Endothelial cell of umbilical vein (primary cell): ENCODE measurements at regions not wholly inside any gene's neighbourhood (a gene's known extent, or its start where the extent isn't known, plus 50 kb on each side); places are given as distances from the start of the nearest gene placed in this dataset.

Source experiments
- BruUV-seq: library from RNA; stranded (reverse); fragments of 400-500 nt; replicated peaks from 2 replicates; lab custom pipeline; 2021; lab: Mats Ljungman, UMichigan
- CTCF ChIA-PET: fragments of 300-600, 350-600 bp; sonication (Branson Sonifier 250); formaldehyde crosslinking; loops from one replicate; lab custom pipeline; 2021; ENCODE audit warnings: antibody characterized with exemption, inconsistent platforms; lab: Charles Lee
- POLR2A ChIA-PET: fragments of 300-600, 350-600 bp; sonication (Branson Sonifier 250); formaldehyde crosslinking; loops from one replicate; lab custom pipeline; 2021; ENCODE audit warnings: antibody characterized with exemption, inconsistent platforms; lab: Charles Lee
- DNase-seq: peaks from one replicate; pipeline ENCODE4 v3.0.0-alpha.2; 2011; ENCODE audit warnings: low read depth, low spot score
- FAIRE-seq: peaks from 2 replicates; lab custom pipeline; 2011; peaks lifted over from hg19 to GRCh38; lab: Jason Lieb, UNC
- H2AFZ ChIP-seq: 2 replicates; pipeline ENCODE4 v1.6.0; 2012; ENCODE audit warnings: low read depth, low read length, control low read depth, inconsistent platforms
- H3K27ac ChIP-seq: 2 replicates; pipeline ENCODE4 v1.5.1; 2011; ENCODE audit warnings: low read depth, mild to moderate bottlenecking, control low read depth, low read length, moderate library complexity; ENCODE audit not compliant: insufficient read depth
- H3K27me3 ChIP-seq, 2 experiments: 2 replicates each; pipeline versions ENCODE4 v1.6.0 to v1.6.1; 2011; ENCODE audit warnings: low read length in 2 of 2, mixed read lengths in 1 of 2; ENCODE audit not compliant: control insufficient read depth in 2 of 2, insufficient read depth in 2 of 2
- H3K36me3 ChIP-seq, 2 experiments: 2 replicates in 1 of 2; 3 replicates in 1 of 2; pipeline ENCODE4 v1.5.1; 2011; ENCODE audit warnings: low read length in 2 of 2, mild to moderate bottlenecking in 1 of 2, moderate library complexity in 1 of 2; ENCODE audit not compliant: control insufficient read depth in 2 of 2, insufficient read depth in 2 of 2; ENCODE audit errors: extremely low read depth in 1 of 2
- H3K4me1 ChIP-seq: 3 replicates; pipeline ENCODE4 v1.5.1; 2011; ENCODE audit warnings: mild to moderate bottlenecking, low read length; ENCODE audit not compliant: control insufficient read depth, insufficient read depth; ENCODE audit errors: extremely low read depth
- H3K4me2 ChIP-seq: 2 replicates; pipeline ENCODE4 v1.6.1; 2011; ENCODE audit warnings: low read length, control low read depth, mixed read lengths; ENCODE audit not compliant: insufficient read depth
- H3K4me3 ChIP-seq, 3 experiments: fragments of 200-600 bp in 1 of 3; sonication (generic), shearing (Covaris generic) in 1 of 3; replicated peaks in 1 of 3; 2 replicates each; pipeline ENCODE4 v1.5.1; 2011 to 2016; ENCODE audit warnings: control low read depth in 3 of 3, low read length in 3 of 3, mild to moderate bottlenecking in 2 of 3, inconsistent platforms in 1 of 3, low read depth in 1 of 3, moderate library complexity in 1 of 3; ENCODE audit not compliant: insufficient read depth in 1 of 3
- H3K79me2 ChIP-seq: 2 replicates; pipeline ENCODE4 v1.6.0; 2012; ENCODE audit warnings: low read length, inconsistent platforms; ENCODE audit not compliant: control insufficient read depth, insufficient read depth
- H3K9ac ChIP-seq: replicated peaks from 2 replicates; pipeline ENCODE3; 2011; ENCODE audit warnings: low read length, control low read depth; ENCODE audit not compliant: insufficient read depth; ENCODE audit errors: extremely low read depth
- H3K9me1 ChIP-seq: replicated peaks from 3 replicates; pipeline ENCODE4 v1.6.0; 2011; ENCODE audit warnings: mild to moderate bottlenecking, low read length; ENCODE audit not compliant: control insufficient read depth, insufficient read depth; ENCODE audit errors: extremely low read depth
- H3K9me3 ChIP-seq: replicated peaks from 2 replicates; pipeline ENCODE4 v1.5.1; 2012; ENCODE audit warnings: low read length, inconsistent platforms; ENCODE audit not compliant: control insufficient read depth, insufficient read depth
- H4K20me1 ChIP-seq: replicated peaks from 2 replicates; pipeline ENCODE3; 2011; ENCODE audit warnings: mild to moderate bottlenecking, low read length; ENCODE audit not compliant: control insufficient read depth, insufficient read depth; ENCODE audit errors: extremely low read depth
- CTCF ChIP-seq, 2 donors: IDR thresholded peaks; 1 replicate in 1 of 2; 2 replicates in 1 of 2; pipeline ENCODE4 v1.5.1; 2011; ENCODE audit warnings: low read length in 2 of 2, mild to moderate bottlenecking in 2 of 2, moderate library complexity in 2 of 2, control low read depth in 1 of 2, inconsistent platforms in 1 of 2, low read depth in 1 of 2; ENCODE audit not compliant: insufficient read depth in 1 of 2; ENCODE audit errors: extremely low read depth in 1 of 2
- EZH2 ChIP-seq: IDR thresholded peaks from 2 replicates; pipeline ENCODE4 v1.6.1; 2012; ENCODE audit warnings: borderline replicate concordance, low read depth, mild to moderate bottlenecking, moderate library complexity, low read length, inconsistent platforms; ENCODE audit not compliant: severe bottlenecking
- FOS ChIP-seq: IDR thresholded peaks from 2 replicates; pipeline ENCODE4 v1.6.1; 2011; ENCODE audit warnings: mild to moderate bottlenecking, low read length, moderate library complexity, borderline replicate concordance; ENCODE audit not compliant: insufficient read depth
- GATA2 ChIP-seq: IDR thresholded peaks from 2 replicates; pipeline ENCODE4 v1.7.0; 2011; ENCODE audit warnings: low read depth, mild to moderate bottlenecking, moderate library complexity, mixed read lengths, low read length; ENCODE audit not compliant: insufficient read length, insufficient read depth
- JUN ChIP-seq: IDR thresholded peaks from 2 replicates; pipeline ENCODE4 v1.6.1; 2011; ENCODE audit warnings: borderline replicate concordance, low read depth; ENCODE audit not compliant: insufficient read length, insufficient read depth
- MAX ChIP-seq: IDR thresholded peaks from 2 replicates; pipeline ENCODE4 v1.6.1; 2011; ENCODE audit not compliant: insufficient read depth, insufficient read length
- MYC ChIP-seq: IDR thresholded peaks from one replicate; pipeline ENCODE4 v1.6.1; 2011; ENCODE audit warnings: mild to moderate bottlenecking, low read depth, low read length
- POLR2A ChIP-seq: IDR thresholded peaks from 2 replicates; pipeline ENCODE4 v1.6.1; 2012; ENCODE audit warnings: low read depth, mild to moderate bottlenecking, control low read depth, low read length
- POLR2AphosphoS5 ChIP-seq: IDR thresholded peaks from 2 replicates; pipeline ENCODE4 v1.6.1; 2012; ENCODE audit warnings: low read depth, mild to moderate bottlenecking, control low read depth, low read length, moderate library complexity; ENCODE audit not compliant: insufficient read depth
- dilution Hi-C: fragments of 300-500 bp; cut with MboI; formaldehyde crosslinking; loops from one replicate; pipeline ENCODE4 v1.15.0; 2019; ENCODE audit warnings: low sequenced_read_pairs; ENCODE audit not compliant: extremely low pct_ligation_motif_present
- intact Hi-C: fragments of 100-400 bp; cut with micrococcal nuclease; formaldehyde crosslinking; loops from one replicate; pipeline ENCODE4 v1.10.0; 2022

GRCh38 chr13:104086759-104087158, 1020.5 kb upstream of the SLC10A2 start:
- Histone ChIP-seq H3K9me1 (no peaks in the 10 kb centered on the region), H3K27ac (no peak overlapping the region), H3K27me3 (no peaks in the 10 kb centered on the region), H3K36me3 (no peaks in the 10 kb centered on the region), H3K4me1 (no peaks in the 10 kb centered on the region), H4K20me1 (no peaks in the 10 kb centered on the region), H3K79me2 (no peaks in the 10 kb centered on the region), H3K9me3 (no peaks in the 10 kb centered on the region), H3K9ac (no peak overlapping the region), H3K4me3 (no peak overlapping the region), H3K4me2 (no peak overlapping the region), H2AFZ (no peak overlapping the region)
- DNase-seq (no peak), FAIRE-seq (no peak)
- TF ChIP-seq POLR2A (no peak), GATA2 (no peak), JUN (no peak), CTCF (IDR thresholded peaks at IDR 0.05; ENCODE audit: extremely low read depth in 1 of 2, insufficient read depth in 1 of 2, low read depth in 1 of 2, low read length in 2 of 2) (no peak), POLR2AphosphoS5 (no peak)
- CTCF ChIA-PET = no interaction called here
- no TSS peak for BruUV-seq
- dilution Hi-C loops = no loop called here
- intact Hi-C loops = no loop called here
- POLR2A ChIA-PET = no interaction called here

- Histone ChIP-seq H2AFZ (no peak overlapping the region), H3K4me3 (no peak overlapping the region), H3K4me2 (no peak overlapping the region), H3K4me1 (no peaks in the 10 kb centered on the region), H3K9me1 (no peaks in the 10 kb centered on the region), H3K27ac (no peak overlapping the region), H3K27me3 (no peaks in the 10 kb centered on the region), H3K79me2 (no peaks in the 10 kb centered on the region), H3K9ac (no peak overlapping the region), H3K9me3 (no peaks in the 10 kb centered on the region), H3K36me3 (no peaks in the 10 kb centered on the region), H4K20me1 (no peaks in the 10 kb centered on the region)
- FAIRE-seq (no peak), DNase-seq (no peak)
- TF ChIP-seq POLR2AphosphoS5 (no peak), FOS (no peak), GATA2 (no peak), POLR2A (no peak), MAX (no peak), JUN (no peak), MYC (no peak), CTCF (IDR thresholded peaks at IDR 0.05; ENCODE audit: extremely low read depth in 1 of 2, insufficient read depth in 1 of 2, low read depth in 1 of 2, low read length in 2 of 2) (no peak), EZH2 (no peak)
- no TSS peak for BruUV-seq
- CTCF ChIA-PET = no interaction called here
- POLR2A ChIA-PET = no interaction called here
- intact Hi-C loops = no loop called here
- dilution Hi-C loops = no loop called here
Measured at GRCh38 chr13:104086210-104086609, 1020.0 kb upstream of the SLC10A2 start.
